ENCODE measurements at regions not wholly inside any gene's neighbourhood (a gene's known extent, or its start where the extent isn't known, plus 50 kb on each side); places are given as distances from the start of the nearest gene placed in this dataset.

DNA sequence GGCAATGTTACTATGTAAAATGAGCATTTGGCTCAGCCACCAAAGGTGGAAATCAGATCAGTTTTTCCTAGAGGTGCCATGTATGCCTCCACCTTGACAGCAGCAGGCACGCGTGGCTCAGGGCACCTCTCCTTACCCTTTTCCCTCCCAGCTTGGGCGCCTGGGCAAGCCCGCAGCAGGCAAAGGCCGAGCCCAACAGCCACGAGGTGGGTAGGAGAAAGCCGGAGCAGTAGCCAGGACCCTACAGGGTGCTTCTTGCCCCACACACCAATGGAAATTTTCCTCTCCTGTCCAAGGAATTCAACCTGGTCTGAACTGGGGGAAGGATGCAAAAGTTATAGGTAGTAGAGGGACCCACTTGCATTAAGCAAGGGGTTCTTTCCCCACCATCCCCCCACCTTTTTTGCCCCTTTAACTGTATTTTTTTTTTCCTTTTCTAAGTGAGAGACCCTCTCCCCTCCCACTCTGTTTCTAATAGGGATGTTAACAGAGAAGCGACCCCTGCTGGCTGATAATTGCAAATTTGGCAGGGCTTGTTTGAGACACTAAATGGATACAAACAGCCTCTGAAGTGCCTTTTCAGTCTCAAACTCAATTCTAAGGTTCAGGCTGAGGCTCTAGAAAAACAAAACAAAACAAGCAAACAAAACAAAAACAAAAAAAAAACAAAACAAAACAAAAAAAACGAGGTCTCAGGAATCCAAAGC is 895.1 kb downstream of the PCDH18 start:
- no peak for TF ChIP-seq POLR2AphosphoS5 (IDR thresholded peaks at IDR 0.05; ENCODE audit: low read depth, low read length)
- TF ChIP-seq, protein P1, sequence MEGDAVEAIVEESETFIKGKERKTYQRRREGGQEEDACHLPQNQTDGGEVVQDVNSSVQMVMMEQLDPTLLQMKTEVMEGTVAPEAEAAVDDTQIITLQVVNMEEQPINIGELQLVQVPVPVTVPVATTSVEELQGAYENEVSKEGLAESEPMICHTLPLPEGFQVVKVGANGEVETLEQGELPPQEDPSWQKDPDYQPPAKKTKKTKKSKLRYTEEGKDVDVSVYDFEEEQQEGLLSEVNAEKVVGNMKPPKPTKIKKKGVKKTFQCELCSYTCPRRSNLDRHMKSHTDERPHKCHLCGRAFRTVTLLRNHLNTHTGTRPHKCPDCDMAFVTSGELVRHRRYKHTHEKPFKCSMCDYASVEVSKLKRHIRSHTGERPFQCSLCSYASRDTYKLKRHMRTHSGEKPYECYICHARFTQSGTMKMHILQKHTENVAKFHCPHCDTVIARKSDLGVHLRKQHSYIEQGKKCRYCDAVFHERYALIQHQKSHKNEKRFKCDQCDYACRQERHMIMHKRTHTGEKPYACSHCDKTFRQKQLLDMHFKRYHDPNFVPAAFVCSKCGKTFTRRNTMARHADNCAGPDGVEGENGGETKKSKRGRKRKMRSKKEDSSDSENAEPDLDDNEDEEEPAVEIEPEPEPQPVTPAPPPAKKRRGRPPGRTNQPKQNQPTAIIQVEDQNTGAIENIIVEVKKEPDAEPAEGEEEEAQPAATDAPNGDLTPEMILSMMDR (IDR thresholded peaks at IDR 0.05), result peak; percentile 55
- H3K27ac ChIP-seq (ENCODE audit: low read length), result no peak overlapping the region
- no peaks in the 10 kb centered on the region for H3K4me1 ChIP-seq (ENCODE audit: control insufficient read depth, insufficient read depth, low read length)
- no TSS peak for BruUV-seq (replicated peaks)
- H3K4me3 ChIP-seq (ENCODE audit: low read depth in 2 of 2, low read length in 2 of 2), result no peak overlapping the region
- ChIA-PET POLR2A (no interaction called here), CTCF (no interaction called here)
- in situ Hi-C loops (cut with HindIII; ENCODE audit: low pct_unique_long_range_greater_than_20kb, low sequenced_read_pairs) (no loop called here), intact Hi-C loops (cut with micrococcal nuclease; ENCODE audit: unreplicated experiment) (no loop called here)
- H3K27me3 ChIP-seq (ENCODE audit: control insufficient read depth, insufficient read depth, low read length), result no peaks in the 10 kb centered on the region
- H3K36me3 ChIP-seq (ENCODE audit: control insufficient read depth, insufficient read depth, low read length), result no peaks in the 10 kb centered on the region
- no peak for ATAC-seq
- no peaks in the 10 kb centered on the region for H3K9me3 ChIP-seq (ENCODE audit: control insufficient read depth, insufficient read depth, low read depth, low read length)
- no peak for DNase-seq (ENCODE audit: low read depth, low spot score)

DNA sequence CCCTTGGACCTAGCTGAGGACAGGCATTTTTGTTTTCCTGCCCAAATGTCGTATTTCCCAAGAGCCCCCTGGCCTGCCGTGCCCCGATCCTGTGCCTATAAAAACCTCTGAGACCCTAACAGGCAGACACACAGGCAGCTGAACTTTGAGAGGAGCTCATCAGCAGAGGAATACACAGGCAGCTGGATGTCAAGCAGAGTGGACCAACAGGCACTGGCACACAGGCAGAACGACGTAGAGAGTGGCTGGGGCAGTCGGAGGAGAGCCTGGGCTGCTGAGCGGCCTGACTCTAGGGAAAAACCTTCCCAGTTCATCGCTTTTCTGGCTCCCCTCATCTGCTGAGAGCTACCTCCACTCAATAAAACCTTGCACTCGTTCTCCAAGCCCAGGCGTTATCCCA is 896.1 kb downstream of the PCDH18 start:
- no peak for ATAC-seq
- intact Hi-C loops (cut with micrococcal nuclease; ENCODE audit: unreplicated experiment) (no loop called here), in situ Hi-C loops (cut with HindIII; ENCODE audit: low pct_unique_long_range_greater_than_20kb, low sequenced_read_pairs) (no loop called here)
- Histone ChIP-seq H3K4me3 (ENCODE audit: low read depth in 2 of 2, low read length in 2 of 2) (no peak overlapping the region), H3K36me3 (ENCODE audit: control insufficient read depth, insufficient read depth, low read length) (no peaks in the 10 kb centered on the region), H3K27me3 (ENCODE audit: control insufficient read depth, insufficient read depth, low read length) (no peaks in the 10 kb centered on the region), H3K27ac (ENCODE audit: low read length) (no peak overlapping the region), H3K4me1 (ENCODE audit: control insufficient read depth, insufficient read depth, low read length) (no peaks in the 10 kb centered on the region), H3K9me3 (ENCODE audit: control insufficient read depth, insufficient read depth, low read depth, low read length) (no peaks in the 10 kb centered on the region)
- no TSS peak for BruUV-seq (replicated peaks)
- ChIA-PET POLR2A (no interaction called here), CTCF (no interaction called here)
- no peak for DNase-seq (ENCODE audit: low read depth, low spot score)
- TF ChIP-seq POLR2AphosphoS5 (IDR thresholded peaks at IDR 0.05; ENCODE audit: low read depth, low read length) (no peak), TCF7L2 (IDR thresholded peaks at IDR 0.05; ENCODE audit: low read depth, low read length) (no peak), SIN3A (IDR thresholded peaks at IDR 0.05; ENCODE audit: borderline replicate concordance, insufficient read depth, low read depth, low read length) (no peak)
- TF ChIP-seq, protein P2, sequence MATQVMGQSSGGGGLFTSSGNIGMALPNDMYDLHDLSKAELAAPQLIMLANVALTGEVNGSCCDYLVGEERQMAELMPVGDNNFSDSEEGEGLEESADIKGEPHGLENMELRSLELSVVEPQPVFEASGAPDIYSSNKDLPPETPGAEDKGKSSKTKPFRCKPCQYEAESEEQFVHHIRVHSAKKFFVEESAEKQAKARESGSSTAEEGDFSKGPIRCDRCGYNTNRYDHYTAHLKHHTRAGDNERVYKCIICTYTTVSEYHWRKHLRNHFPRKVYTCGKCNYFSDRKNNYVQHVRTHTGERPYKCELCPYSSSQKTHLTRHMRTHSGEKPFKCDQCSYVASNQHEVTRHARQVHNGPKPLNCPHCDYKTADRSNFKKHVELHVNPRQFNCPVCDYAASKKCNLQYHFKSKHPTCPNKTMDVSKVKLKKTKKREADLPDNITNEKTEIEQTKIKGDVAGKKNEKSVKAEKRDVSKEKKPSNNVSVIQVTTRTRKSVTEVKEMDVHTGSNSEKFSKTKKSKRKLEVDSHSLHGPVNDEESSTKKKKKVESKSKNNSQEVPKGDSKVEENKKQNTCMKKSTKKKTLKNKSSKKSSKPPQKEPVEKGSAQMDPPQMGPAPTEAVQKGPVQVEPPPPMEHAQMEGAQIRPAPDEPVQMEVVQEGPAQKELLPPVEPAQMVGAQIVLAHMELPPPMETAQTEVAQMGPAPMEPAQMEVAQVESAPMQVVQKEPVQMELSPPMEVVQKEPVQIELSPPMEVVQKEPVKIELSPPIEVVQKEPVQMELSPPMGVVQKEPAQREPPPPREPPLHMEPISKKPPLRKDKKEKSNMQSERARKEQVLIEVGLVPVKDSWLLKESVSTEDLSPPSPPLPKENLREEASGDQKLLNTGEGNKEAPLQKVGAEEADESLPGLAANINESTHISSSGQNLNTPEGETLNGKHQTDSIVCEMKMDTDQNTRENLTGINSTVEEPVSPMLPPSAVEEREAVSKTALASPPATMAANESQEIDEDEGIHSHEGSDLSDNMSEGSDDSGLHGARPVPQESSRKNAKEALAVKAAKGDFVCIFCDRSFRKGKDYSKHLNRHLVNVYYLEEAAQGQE (IDR thresholded peaks at IDR 0.05; ENCODE audit: insufficient read depth in 1 of 2, low read depth in 2 of 2, low read length in 1 of 2), result no peak
- TF ChIP-seq, protein P1 (IDR thresholded peaks at IDR 0.05), result no peak

Measured in Panc1 (cell line).